ENCODE measurements at regions not wholly inside any gene's neighbourhood (a gene's known extent, or its start where the extent isn't known, plus 50 kb on each side); places are given as distances from the start of the nearest gene placed in this dataset.

- H3K79me2 ChIP-seq (ENCODE audit: low read depth), result no peaks in the 10 kb centered on the region
- H4K20me1 ChIP-seq (ENCODE audit: low read depth), result no peaks in the 10 kb centered on the region
Measured at GRCh38 chr5:68431601-68432337, 216.2 kb downstream of the PIK3R1 start.

GRCh38 chr5:68432682-68433081 is 217.1 kb downstream of the PIK3R1 start:
- Histone ChIP-seq H3K79me2 (ENCODE audit: low read depth) (no peaks in the 10 kb centered on the region), H4K20me1 (ENCODE audit: low read depth) (no peaks in the 10 kb centered on the region), H3K27me3 (no peaks in the 10 kb centered on the region), H3K27ac (no peak overlapping the region), H3K4me2 (no peak overlapping the region), H3K36me3 (no peaks in the 10 kb centered on the region), H3F3A (ENCODE audit: low read depth) (no peaks in the 10 kb centered on the region), H3K9me3 (ENCODE audit: low read depth) (no peaks in the 10 kb centered on the region), H2AFZ (replicated peaks) (no peak overlapping the region), H3K4me3 (no peak overlapping the region), H3K4me1 (no peaks in the 10 kb centered on the region), H3K9ac (no peak overlapping the region)
- Mint-ChIP-seq H3K36me3 (no peaks in the 10 kb centered on the region), H3K4me1 (peaks cover 20% of the 10 kb centered on the region), H3K4me3 (no peak overlapping the region), H3K9me3 (no peaks in the 10 kb centered on the region), H3K27me3 (ENCODE audit: insufficient read depth, low read depth) (peaks cover 5% of the 10 kb centered on the region), H3K27ac (no peak overlapping the region)
- TF ChIP-seq EZH2phosphoT487 (IDR thresholded peaks at IDR 0.05), result no peak
- DNase-seq (ENCODE audit: low spot score), result no peak

More at GRCh38 chr5:68431601-68432337, 216.2 kb downstream of the PIK3R1 start:
- no peaks in the 10 kb centered on the region for H3K36me3 ChIP-seq
- H3K27ac ChIP-seq, result no peak overlapping the region
- no peaks in the 10 kb centered on the region for H3K27me3 ChIP-seq
- no peak overlapping the region for H3K9ac ChIP-seq
- no peaks in the 10 kb centered on the region for H3K4me1 ChIP-seq
- TF ChIP-seq CTCF (IDR thresholded peaks at IDR 0.05) (no peak), EZH2phosphoT487 (IDR thresholded peaks at IDR 0.05) (no peak), EZH2 (IDR thresholded peaks at IDR 0.05) (no peak)
- no peak overlapping the region for H3K4me3 ChIP-seq
- no peak overlapping the region for H3K4me3 Mint-ChIP-seq
- no peaks in the 10 kb centered on the region for H3K36me3 Mint-ChIP-seq
- H3K9me3 Mint-ChIP-seq, result no peaks in the 10 kb centered on the region
- no peak overlapping the region for H3K4me2 ChIP-seq
- no peak for DNase-seq (ENCODE audit: low spot score)
- H2AFZ ChIP-seq (replicated peaks), result no peak overlapping the region
- H3K9me3 ChIP-seq (ENCODE audit: low read depth), result no peaks in the 10 kb centered on the region
- peaks cover 5% of the 10 kb centered on the region for H3K27me3 Mint-ChIP-seq (ENCODE audit: insufficient read depth, low read depth)
- no peaks in the 10 kb centered on the region for H3F3A ChIP-seq (ENCODE audit: low read depth)
- H3K27ac Mint-ChIP-seq, result no peak overlapping the region
- peaks cover 20% of the 10 kb centered on the region for H3K4me1 Mint-ChIP-seq

- no peak overlapping the region for H3K4me2 ChIP-seq
- no peaks in the 10 kb centered on the region for H3K4me1 ChIP-seq
- no peak overlapping the region for H3K4me3 ChIP-seq
- Mint-ChIP-seq H3K27ac (no peak overlapping the region), H3K27me3 (ENCODE audit: insufficient read depth, low read depth) (peaks cover 5% of the 10 kb centered on the region), H3K4me1 (peaks cover 15% of the 10 kb centered on the region), H3K36me3 (no peaks in the 10 kb centered on the region), H3K9me3 (no peaks in the 10 kb centered on the region), H3K4me3 (no peak overlapping the region)
- TF ChIP-seq EZH2 (IDR thresholded peaks at IDR 0.05), result no peak
- no peak for TF ChIP-seq EZH2phosphoT487 (IDR thresholded peaks at IDR 0.05)
- TF ChIP-seq CTCF (IDR thresholded peaks at IDR 0.05), result no peak
- no peak overlapping the region for H3K27ac ChIP-seq
- no peaks in the 10 kb centered on the region for H3K27me3 ChIP-seq
- no peaks in the 10 kb centered on the region for H3F3A ChIP-seq (ENCODE audit: low read depth)
- no peaks in the 10 kb centered on the region for H4K20me1 ChIP-seq (ENCODE audit: low read depth)
- H3K9me3 ChIP-seq (ENCODE audit: low read depth), result no peaks in the 10 kb centered on the region
- no peaks in the 10 kb centered on the region for H3K36me3 ChIP-seq
- no peak overlapping the region for H2AFZ ChIP-seq (replicated peaks)
- no peaks in the 10 kb centered on the region for H3K79me2 ChIP-seq (ENCODE audit: low read depth)
- H3K9ac ChIP-seq, result no peak overlapping the region
- no peak for DNase-seq (ENCODE audit: low spot score)
Measured at GRCh38 chr5:68433526-68433922, 218.0 kb downstream of the PIK3R1 start.

Measured in neural progenitor cell (in vitro differentiated cells).